ENCODE measurements at regions not wholly inside any gene's neighbourhood (a gene's known extent, or its start where the extent isn't known, plus 50 kb on each side); places are given as distances from the start of the nearest gene placed in this dataset.

GRCh38 chrX:5425119-5425518 lies 803.5 kb downstream of the NLGN4X start:
- no TSS peak for BruUV-seq (replicated peaks)
- H4K20me1 ChIP-seq (replicated peaks; ENCODE audit: control insufficient read depth, extremely low read depth, insufficient read depth, low read length): no peaks in the 10 kb centered on the region
- intact Hi-C loops (cut with micrococcal nuclease): no loop called here
- H3K9ac ChIP-seq (replicated peaks; ENCODE audit: extremely low read depth, insufficient read depth, low read length): no peak overlapping the region
- no peak overlapping the region for H3K27ac ChIP-seq (ENCODE audit: insufficient read depth, low read depth, low read length)
- no peak overlapping the region for H3K4me3 ChIP-seq (replicated peaks in 1 of 3; ENCODE audit: insufficient read depth in 1 of 3, low read depth in 1 of 3, low read length in 3 of 3)
- no peak overlapping the region for H2AFZ ChIP-seq (ENCODE audit: low read depth, low read length)
- ChIA-PET CTCF (no interaction called here), POLR2A (no interaction called here)
- FAIRE-seq (no peak), DNase-seq (ENCODE audit: low read depth, low spot score) (no peak)
- no peaks in the 10 kb centered on the region for H3K36me3 ChIP-seq (ENCODE audit: control insufficient read depth in 2 of 2, extremely low read depth in 1 of 2, insufficient read depth in 2 of 2, low read length in 2 of 2)
- no peak overlapping the region for H3K4me2 ChIP-seq (ENCODE audit: insufficient read depth, low read length)
- dilution Hi-C loops (cut with MboI; ENCODE audit: extremely low pct_ligation_motif_present, low sequenced_read_pairs): no loop called here
- H3K27me3 ChIP-seq (ENCODE audit: control insufficient read depth in 2 of 2, insufficient read depth in 2 of 2, low read length in 2 of 2): no peaks in the 10 kb centered on the region
- TF ChIP-seq CTCF (IDR thresholded peaks at IDR 0.05; ENCODE audit: extremely low read depth in 1 of 2, insufficient read depth in 1 of 2, low read depth in 1 of 2, low read length in 2 of 2): no peak
- TF ChIP-seq JUN (IDR thresholded peaks at IDR 0.05; ENCODE audit: borderline replicate concordance, insufficient read depth, insufficient read length, low read depth): no peak
- TF ChIP-seq GATA2 (IDR thresholded peaks at IDR 0.05; ENCODE audit: insufficient read depth, insufficient read length, low read depth, low read length): no peak
- TF ChIP-seq FOS (IDR thresholded peaks at IDR 0.05; ENCODE audit: borderline replicate concordance, insufficient read depth, low read length): no peak
- H3K4me1 ChIP-seq (ENCODE audit: control insufficient read depth, extremely low read depth, insufficient read depth, low read length): no peaks in the 10 kb centered on the region
- no peaks in the 10 kb centered on the region for H3K9me1 ChIP-seq (replicated peaks; ENCODE audit: control insufficient read depth, extremely low read depth, insufficient read depth, low read length)
- no peaks in the 10 kb centered on the region for H3K79me2 ChIP-seq (ENCODE audit: control insufficient read depth, insufficient read depth, low read length)
- H3K9me3 ChIP-seq (replicated peaks; ENCODE audit: control insufficient read depth, insufficient read depth, low read length): no peaks in the 10 kb centered on the region

- Histone ChIP-seq H3K36me3 (ENCODE audit: control insufficient read depth in 2 of 2, extremely low read depth in 1 of 2, insufficient read depth in 2 of 2, low read length in 2 of 2) (no peaks in the 10 kb centered on the region), H3K9ac (replicated peaks; ENCODE audit: extremely low read depth, insufficient read depth, low read length) (no peak overlapping the region), H3K4me2 (ENCODE audit: insufficient read depth, low read length) (no peak overlapping the region), H3K9me3 (replicated peaks; ENCODE audit: control insufficient read depth, insufficient read depth, low read length) (no peaks in the 10 kb centered on the region), H3K27ac (ENCODE audit: insufficient read depth, low read depth, low read length) (no peak overlapping the region), H3K27me3 (ENCODE audit: control insufficient read depth in 2 of 2, insufficient read depth in 2 of 2, low read length in 2 of 2) (no peaks in the 10 kb centered on the region), H2AFZ (ENCODE audit: low read depth, low read length) (no peak overlapping the region), H3K79me2 (ENCODE audit: control insufficient read depth, insufficient read depth, low read length) (no peaks in the 10 kb centered on the region), H3K4me1 (ENCODE audit: control insufficient read depth, extremely low read depth, insufficient read depth, low read length) (no peaks in the 10 kb centered on the region), H3K9me1 (replicated peaks; ENCODE audit: control insufficient read depth, extremely low read depth, insufficient read depth, low read length) (no peaks in the 10 kb centered on the region), H4K20me1 (replicated peaks; ENCODE audit: control insufficient read depth, extremely low read depth, insufficient read depth, low read length) (no peaks in the 10 kb centered on the region), H3K4me3 (replicated peaks in 1 of 3; ENCODE audit: insufficient read depth in 1 of 3, low read depth in 1 of 3, low read length in 3 of 3) (no peak overlapping the region)
- no peak for FAIRE-seq
- dilution Hi-C loops (cut with MboI; ENCODE audit: extremely low pct_ligation_motif_present, low sequenced_read_pairs) (no loop called here), intact Hi-C loops (cut with micrococcal nuclease) (no loop called here)
- CTCF ChIA-PET: no interaction called here
- POLR2A ChIA-PET: no interaction called here
- DNase-seq (ENCODE audit: low read depth, low spot score): no peak
- TF ChIP-seq MAX (IDR thresholded peaks at IDR 0.05; ENCODE audit: insufficient read depth, insufficient read length): no peak
- no peak for TF ChIP-seq POLR2AphosphoS5 (IDR thresholded peaks at IDR 0.05; ENCODE audit: insufficient read depth, low read depth, low read length)
- no peak for TF ChIP-seq POLR2A (IDR thresholded peaks at IDR 0.05; ENCODE audit: low read depth, low read length)
- TF ChIP-seq MYC (IDR thresholded peaks at IDR 0.05; ENCODE audit: low read depth, low read length): no peak
- TF ChIP-seq EZH2 (IDR thresholded peaks at IDR 0.05; ENCODE audit: borderline replicate concordance, low read depth, low read length, severe bottlenecking): no peak
- TF ChIP-seq GATA2 (IDR thresholded peaks at IDR 0.05; ENCODE audit: insufficient read depth, insufficient read length, low read depth, low read length): no peak
- TF ChIP-seq CTCF (IDR thresholded peaks at IDR 0.05; ENCODE audit: extremely low read depth in 1 of 2, insufficient read depth in 1 of 2, low read depth in 1 of 2, low read length in 2 of 2): no peak
- TF ChIP-seq FOS (IDR thresholded peaks at IDR 0.05; ENCODE audit: borderline replicate concordance, insufficient read depth, low read length): no peak
- TF ChIP-seq JUN (IDR thresholded peaks at IDR 0.05; ENCODE audit: borderline replicate concordance, insufficient read depth, insufficient read length, low read depth): no peak
- BruUV-seq (replicated peaks): no TSS peak
Observed at GRCh38 chrX:5417381-5417780, 811.3 kb downstream of the NLGN4X start.
